GM21786 (cell line): ENCODE measurements at regions not wholly inside any gene's neighbourhood (a gene's known extent, or its start where the extent isn't known, plus 50 kb on each side); places are given as distances from the start of the nearest gene placed in this dataset.

Source experiments
- ATAC-seq: cut with Tn5 transposase; IDR thresholded peaks from one replicate; pipeline ENCODE4 v1.9.1; 2021; ENCODE audit not compliant: unreplicated experiment

DNA sequence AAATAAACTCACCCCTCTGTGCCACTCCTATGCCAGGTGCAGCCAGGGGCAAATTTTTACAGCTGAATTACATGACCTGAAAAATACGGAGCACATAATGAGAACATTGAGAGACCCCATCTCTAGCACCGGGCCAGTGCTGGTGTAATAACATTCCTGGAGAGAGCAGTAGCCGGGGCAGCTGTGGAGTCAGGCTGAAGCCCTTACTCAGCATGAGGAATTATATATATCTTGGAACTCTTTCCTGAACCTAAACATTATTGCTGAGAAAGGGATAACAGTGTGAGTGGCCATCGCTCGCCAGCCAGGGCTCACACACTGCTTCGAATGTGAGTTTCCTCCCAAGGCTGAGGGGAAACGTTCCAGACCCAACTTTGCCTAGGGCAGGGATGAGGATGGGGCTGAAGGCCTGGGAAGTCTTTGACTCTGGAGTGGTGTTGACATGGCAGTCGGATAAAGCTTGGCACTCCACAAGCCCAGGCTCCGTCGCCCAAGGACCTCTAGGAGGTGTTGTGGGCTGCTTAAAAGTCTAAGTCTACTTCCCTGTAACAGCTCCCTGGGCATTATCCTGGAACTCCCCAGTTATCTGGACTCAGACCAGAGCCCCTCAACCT lies 269.8 kb downstream of the CDC5L start:
- ATAC-seq = no peak

DNA sequence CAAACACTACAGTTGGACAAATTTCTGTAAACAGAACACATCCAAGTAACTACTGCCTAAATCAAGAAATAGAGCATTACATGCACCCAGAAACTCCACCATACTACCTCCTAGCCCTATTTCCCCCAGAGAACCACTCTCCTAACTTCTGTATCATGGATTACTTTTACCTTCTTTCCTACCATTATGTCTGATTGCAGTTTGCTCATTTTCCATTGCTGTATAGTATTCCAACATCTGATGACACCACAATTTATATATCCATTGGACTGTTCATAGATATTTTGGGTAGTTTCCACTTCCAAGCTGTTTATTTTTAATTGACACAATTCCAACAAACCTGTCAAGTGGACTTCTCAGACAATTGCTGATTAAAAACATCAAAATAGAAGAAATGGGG lies 271.1 kb downstream of the CDC5L start:
- ATAC-seq = no peak

DNA sequence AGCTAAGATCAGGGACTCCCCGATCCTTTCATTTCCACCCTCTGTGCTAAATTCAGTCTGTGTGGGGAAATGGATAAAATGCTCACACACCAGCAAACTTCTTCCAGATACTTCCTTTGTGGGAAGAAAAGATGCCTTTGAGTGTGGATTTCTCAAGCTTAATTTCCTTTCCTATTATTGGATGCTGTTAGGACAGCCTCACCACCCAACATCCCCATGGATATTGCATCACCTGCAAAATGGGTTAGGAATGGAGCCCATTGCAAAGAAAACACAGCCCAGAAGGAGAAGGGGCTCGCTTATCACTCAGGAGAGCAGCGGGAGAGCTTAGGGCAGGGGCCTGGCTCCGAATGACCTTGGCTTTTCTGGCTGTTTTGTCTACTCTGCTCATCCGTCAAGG lies 272.2 kb downstream of the CDC5L start:
- ATAC-seq = no peak

DNA sequence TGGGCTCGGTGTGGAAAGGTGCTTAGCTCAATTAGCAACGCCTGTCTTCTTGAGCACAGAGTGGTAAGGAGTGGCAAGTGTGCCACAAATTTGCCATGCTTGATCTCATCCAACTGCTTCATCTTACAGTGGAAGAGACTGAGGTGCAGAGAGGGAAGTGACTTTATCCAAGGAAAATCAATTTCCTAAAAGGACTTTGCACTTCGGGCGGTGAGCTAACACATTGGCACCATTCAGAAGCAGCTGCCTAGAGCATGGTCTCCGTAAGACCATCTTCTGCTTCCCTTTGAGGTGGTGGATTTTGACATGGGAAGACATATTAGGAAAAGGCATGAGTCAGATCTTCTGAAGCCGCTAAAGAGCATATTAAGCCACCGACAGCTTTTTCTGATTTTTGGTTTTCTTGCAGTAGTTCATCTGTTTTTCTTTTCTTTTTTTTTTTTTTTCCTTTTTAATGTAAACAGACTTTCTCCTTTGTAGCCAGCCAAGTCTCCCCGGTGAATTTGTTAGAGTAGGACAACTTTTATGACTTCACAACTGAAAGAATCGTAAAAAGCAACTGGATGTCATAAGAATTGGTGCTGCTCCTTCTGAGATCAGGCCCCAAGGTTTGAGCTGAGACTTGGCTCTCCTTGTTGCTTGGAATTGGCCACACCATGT lies 273.2 kb downstream of the CDC5L start:
- no peak for ATAC-seq

DNA sequence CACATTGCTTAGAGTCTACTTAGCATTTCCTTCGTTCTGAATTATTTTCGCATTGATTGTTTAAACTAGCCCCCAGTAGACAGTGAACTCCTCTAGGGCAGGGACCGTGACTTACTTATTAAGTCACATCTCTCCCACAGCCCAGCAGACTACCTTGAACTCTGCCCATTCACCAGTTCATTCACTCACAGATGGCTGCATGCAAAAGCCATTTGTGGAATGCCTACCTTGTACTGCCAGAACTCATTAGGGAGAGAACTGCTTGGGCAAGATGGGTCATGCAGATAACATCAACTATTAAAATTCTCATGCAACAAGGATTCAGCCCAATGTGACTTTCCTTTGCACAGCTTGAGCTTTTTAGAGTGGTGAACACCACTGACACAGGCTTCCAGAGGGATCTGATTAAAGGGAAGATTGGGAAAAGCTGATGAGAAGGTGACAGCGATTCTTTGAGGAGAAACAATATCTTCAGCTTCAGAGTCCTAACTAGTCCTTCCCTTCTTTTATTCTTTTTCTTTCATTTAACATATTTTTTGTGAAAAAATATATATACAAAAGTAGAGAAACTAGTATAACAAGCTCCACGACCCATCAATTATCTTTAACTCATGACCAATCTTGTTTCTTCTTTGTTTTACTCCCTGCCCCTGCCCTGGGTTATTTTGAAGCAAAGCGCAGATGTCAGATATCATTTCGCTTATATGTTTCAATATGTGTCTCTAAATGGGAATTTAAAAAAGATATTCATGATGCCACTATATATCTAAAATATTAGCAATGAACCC lies 273.9 kb downstream of the CDC5L start:
- no peak for ATAC-seq

DNA sequence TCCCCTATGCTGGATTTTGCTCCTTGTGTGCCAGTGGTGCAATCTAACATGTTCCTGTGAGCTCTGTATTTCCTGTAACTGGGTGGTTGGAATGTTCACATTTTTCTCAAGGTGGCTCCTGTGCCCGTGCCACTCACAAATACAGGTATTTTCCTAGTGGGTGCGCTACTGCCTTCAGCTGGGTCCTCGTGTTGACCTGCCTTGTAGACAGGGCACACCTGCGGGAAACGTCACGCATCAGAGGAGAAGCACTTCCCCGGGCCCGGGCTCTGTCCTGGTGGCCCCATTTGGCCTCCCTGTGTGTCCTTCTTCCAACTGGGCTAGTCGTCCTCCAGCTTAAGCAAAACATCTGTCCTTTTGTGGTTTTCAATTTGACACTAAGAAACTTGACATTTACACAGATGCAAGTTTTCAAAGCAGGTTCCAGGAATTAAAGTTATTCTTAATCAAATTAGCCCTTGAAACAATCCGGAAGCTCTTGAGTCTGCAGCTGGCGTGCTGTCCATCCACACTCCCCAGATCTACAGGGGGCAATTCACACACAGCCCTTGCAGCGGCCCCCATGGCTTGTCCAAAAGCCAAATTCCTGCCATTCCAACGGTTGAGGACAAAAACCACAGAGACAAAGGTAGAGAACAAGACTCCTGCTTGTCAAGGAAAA lies 275.1 kb downstream of the CDC5L start:
- ATAC-seq = no peak

DNA sequence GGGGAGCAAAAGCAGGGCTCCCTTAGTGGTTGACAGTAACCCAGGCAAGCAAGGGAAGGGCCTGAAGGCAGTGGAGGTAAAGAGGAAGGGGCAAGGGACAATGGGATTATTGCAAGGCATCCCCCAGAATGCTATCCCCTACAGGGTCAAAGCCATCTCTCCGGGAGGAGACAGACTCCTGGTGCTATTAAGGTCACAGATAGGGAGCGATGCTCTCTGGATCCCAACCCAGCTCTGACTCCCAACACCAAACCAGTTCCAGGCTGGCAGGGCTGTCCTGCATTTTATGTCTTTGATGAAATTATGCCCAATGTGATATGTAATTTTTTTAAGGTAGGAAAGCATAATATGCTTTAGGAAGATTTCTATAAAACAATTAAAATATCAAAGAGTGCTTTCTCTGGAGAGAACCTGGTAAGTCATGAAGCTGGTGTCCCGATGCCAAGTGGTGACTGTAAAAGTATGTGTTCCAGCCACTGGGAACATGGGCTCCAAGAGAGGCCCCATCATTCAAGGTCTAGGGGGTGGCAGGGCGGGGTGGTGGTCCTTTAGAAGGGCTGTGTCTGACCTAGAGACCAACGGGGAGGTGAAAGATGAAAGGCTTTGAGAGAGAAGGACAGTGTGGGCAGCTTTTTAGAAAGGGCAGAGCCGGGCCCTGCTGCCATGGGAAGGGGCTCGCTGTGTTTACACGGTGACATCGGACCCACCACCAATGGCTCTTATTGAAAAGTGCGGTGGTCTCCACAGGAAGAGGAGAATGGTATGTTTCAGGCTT lies 276.5 kb downstream of the CDC5L start:
- ATAC-seq = no peak

DNA sequence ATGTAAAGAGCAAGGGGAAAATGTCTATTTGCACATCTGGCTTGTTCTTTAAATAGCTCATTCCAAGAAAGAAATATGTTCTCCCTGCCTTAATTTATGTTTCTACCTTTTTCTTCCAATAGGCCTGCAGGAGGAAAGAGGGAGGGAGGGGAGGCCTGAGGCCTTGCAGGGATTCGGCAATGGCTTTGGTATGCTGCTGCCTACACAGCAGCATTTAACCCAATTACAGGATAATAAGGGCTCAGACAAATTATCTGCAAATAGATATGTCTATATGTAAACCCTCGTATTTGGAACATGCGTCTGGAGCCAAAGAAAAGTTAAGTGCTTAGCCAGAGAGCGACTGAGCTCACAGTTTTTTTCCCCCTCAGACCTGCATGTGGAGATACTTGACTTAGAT lies 277.2 kb downstream of the CDC5L start:
- no peak for ATAC-seq

DNA sequence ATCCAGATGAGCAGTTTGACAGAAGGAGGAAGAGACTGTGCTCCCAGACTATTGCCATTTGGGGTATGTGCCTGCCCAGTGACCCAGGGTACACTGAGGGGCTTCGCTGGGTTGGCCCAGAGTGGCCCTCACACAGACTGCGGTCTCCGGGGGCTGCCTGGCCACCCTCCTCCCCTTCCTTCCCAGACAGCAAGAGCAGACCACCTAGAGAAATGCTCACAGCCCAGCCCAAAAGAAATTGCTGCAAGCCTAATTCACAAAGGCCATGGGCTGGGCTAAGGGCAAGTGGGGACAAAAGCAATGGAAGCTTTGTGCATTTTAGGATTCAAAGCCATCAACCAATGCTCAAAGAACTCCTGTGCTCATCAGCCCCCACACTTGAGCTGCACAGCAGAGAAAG lies 277.6 kb downstream of the CDC5L start:
- ATAC-seq = no peak

DNA sequence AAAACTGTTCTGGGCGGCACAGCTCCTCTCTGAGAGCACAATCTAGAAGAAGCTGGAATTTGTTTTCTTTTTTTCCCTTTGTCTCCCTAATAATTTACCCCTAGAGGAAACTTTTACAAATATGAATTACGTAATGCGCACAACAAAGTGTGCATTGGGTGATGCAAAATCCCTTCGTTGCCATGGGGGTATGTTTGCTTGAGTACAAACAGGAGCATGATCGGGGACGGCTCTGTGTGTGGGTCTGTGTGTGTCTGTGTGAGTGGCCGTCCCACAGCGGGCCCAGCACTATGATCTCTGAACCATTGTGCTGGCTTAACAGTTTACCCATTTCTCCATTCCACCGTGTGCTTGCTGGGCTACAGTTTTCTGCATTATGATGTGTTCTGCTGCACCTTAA lies 278.2 kb downstream of the CDC5L start:
- ATAC-seq = no peak

DNA sequence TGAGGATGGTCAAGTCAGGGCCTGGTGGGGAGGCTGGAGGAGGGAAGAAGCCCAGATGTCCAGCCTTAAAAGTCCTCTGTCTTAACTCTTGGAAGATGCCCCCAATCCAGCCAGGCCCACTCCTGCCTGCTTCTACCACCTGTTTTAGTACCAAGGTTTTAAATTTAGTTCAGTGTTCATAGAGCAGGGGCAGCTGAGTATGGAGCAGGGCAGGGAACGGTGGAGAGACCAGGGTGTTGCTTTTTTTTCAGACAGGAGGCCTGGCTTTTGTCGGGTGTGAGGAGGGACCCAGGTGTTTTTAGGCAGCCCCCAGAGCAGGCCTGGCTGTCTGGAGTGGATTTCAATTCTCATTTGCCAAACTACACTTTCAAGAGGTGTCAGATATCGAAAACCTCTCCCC lies 278.8 kb downstream of the CDC5L start:
- no peak for ATAC-seq

DNA sequence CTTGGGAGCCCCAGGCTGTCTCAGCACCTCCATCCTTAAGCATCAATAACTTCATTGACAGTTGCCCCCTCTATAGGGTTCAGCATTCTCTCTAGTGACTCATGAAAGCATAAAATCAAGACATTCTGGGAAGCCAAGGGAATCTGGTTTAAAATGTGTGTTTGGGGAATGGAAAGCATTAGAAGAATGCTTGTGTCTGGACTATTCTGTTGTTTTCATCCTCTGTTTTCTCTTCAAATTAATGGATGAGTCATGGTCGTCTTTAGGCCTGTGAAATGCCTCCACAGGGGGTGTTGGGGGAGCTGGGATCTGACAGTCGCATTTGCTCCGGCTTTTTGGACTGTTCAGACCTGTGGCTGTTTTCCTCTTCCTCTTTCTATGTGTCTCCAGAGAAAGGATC lies 279.7 kb downstream of the CDC5L start:
- no peak for ATAC-seq

DNA sequence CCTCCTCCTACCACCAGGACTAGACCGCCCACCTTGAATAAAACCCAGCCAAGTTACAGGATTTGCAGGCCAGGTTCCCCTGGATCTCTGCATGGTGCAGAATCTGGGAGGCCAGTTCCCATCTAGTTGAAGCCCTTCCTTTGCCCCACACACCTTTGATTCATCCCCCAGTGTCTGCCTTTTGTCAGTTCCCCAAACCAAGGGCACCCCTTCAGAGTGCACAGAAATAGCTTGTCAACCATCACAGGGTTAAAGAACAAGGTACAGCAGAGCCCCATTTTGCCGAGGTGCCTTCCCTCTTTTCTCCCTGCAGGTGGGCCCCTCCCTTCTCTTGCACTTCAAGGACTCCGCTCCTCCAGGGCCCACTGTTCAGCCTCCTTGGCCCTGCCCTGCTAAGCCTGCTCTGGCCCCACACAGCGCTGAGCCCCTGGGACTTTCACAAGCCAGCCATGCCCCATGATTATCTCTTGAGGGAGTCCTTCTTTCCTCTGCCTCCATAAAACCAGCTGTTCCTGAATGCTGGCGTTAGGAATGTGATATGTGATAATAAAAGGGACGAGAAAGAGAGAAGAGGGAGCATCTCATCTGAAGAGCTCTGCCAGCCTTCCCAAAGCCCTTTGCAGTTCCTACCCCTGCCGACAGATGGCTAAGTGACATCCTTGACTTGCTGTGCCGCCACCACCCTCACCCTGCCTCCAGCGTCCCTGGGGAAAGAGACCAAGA lies 280.3 kb downstream of the CDC5L start:
- no peak for ATAC-seq

DNA sequence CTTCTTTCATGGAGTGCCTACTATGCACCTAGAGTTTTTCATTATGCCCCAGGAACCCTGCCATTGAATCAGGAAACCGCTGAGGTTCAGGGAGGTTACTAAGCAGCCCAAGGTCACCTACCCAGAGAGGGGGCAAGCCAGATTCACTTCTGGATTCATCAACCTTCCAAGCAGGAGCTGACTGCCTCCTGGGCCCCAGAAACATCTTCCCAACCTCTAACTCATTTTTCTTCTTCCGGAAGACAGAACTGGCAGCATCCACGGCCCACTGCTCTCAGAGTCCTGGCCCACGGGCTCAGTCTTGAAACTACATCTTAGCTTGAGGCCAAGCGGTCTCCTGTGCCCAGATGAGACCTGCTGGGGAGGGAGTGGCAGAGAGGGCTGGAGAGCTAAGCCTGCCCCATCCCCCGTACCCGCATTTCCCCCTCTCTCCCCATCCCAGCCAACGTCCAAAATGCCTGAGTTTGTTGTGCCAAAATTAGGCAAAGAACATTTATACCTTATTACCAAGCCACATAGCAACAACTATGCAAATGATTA lies 281.0 kb downstream of the CDC5L start:
- no peak for ATAC-seq

DNA sequence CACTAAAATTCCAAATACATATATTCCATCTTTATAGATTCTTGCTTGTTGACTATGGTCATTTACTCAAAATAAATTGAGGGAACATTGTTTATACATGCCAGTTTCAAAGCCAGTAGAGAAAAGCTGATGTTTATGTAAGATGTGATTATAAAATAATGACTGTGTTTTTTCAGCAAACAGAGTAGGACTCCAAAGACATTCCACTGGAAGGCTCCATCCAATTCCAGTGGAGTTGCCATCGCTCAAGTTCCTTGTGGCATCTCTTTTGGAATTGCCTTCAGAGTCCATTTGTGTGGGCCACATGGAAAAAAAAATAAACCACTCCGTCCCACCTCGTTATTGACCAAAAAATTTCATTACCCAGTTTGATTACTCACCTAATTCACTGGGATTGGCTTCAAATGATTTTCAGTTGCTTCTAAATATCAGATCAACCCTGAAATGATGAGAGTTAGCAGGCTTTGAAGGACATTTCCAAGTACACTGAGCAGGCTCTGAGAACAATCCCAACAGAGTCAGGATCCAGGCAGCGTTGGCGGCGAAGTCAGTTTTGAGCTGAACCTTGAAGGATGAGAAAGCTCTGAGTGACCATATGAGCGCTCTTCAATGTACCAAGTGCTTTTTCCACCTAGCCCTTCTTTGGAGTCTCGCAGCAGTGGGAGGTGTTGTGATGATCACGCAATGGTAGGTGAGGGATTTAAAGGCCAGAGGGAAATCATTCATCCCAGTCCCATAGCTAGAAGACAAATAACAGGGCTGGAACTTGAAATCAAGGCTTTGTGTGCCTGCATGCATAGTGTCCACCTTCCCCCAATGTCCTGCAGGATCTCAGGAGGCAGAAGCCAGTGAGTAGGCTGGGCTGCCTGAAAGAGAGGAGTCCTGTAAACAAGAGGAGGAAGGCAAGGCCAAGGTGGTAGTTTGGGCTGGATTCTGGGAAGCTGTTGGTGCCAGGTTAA lies 281.7 kb downstream of the CDC5L start:
- ATAC-seq = no peak

DNA sequence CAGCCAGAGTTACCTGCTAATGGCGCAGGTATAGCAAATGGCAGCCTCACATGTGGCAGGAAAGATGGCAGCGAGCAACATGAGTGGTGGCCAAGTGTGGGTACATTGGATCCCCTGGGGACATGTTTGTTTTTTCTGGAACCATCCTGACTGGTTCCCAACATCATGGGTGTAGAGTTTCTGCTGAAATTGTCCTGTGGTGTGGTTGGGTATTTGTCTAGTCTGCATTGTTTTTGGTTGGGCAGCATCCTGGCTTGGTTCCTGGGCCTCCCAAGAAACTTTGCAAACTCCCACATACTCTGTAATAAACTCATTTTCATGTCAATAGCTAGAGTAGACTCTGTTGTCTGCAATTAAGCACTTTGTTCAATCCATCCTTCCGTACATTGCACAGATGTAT lies 282.6 kb downstream of the CDC5L start:
- no peak for ATAC-seq

DNA sequence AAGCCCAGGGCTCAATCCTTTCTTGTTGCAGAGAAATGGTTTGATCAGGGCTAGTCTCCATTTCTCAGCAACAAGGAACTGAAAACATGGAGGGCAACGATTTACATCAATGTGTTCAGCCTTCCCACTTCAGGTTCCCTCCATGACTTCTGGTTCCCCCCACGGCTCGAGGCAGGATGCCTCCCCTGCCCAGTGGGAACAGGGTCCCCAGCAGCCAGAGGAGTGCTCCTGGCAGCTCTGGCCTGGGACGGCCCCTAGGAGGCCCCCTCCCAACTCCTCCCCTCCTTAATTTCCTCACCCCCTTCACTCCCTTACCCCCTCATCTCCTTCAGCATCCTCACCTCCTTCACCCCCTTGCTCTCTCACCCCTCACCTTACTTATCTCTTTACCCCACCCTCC lies 283.8 kb downstream of the CDC5L start:
- ATAC-seq = no peak

DNA sequence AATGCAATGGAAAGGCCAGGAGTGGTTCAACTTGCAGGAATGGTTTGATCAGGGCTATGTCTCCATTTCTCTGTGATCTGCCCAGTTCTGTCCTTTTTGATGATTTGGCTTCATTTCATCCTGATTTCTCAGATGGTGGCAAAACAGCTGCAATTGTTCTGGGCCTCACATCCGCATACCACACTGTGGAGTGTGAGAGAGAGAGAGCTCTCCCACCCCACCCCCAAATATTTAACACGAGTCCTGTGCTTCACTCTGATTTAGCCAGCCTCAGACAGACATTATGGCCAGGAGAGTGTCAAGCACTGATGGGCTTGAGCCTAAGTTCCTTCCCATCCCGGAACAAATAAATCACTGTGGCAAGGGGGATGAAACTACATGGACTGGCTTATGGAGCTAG lies 284.6 kb downstream of the CDC5L start:
- no peak for ATAC-seq

DNA sequence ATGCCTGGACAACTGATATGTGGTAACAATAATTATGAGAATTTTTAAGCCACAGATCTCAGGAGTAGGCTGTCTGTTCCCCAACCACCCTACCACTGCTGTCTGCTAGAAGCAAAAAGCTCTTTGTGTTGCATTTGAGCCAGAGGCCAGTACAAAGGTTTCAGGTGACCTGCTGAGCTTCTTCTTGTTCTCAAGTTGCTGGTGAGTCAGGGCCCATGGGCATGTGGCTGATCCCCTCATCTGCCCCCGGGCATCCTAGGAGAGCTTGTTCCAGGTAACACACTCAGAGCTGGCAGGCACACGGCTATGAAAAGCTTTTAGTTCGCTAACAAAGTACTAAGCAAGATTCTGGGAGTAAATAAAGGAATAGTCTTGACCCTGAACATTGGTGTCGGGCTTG lies 285.3 kb downstream of the CDC5L start:
- no peak for ATAC-seq
